HG02588 (cell line): ENCODE measurements at regions not wholly inside any gene's neighbourhood (a gene's known extent, or its start where the extent isn't known, plus 50 kb on each side); places are given as distances from the start of the nearest gene placed in this dataset.

Source experiments
- ATAC-seq: cut with Tn5 transposase; IDR thresholded peaks from one replicate; pipeline ENCODE4 v1.9.1; 2021; ENCODE audit warnings: mild to moderate bottlenecking, moderate library complexity; ENCODE audit not compliant: unreplicated experiment

- no peak for ATAC-seq
Measured at GRCh38 chr5:110027527-110028322, 338.0 kb downstream of the MAN2A1 start.

GRCh38 chr5:110031402-110032140 lies 341.8 kb downstream of the MAN2A1 start:
- no peak for ATAC-seq

GRCh38 chr5:110032376-110032775 lies 342.6 kb downstream of the MAN2A1 start:
- ATAC-seq = no peak

- no peak for ATAC-seq
Measured at GRCh38 chr5:110034056-110034600, 344.4 kb downstream of the MAN2A1 start.

GRCh38 chr5:110038297-110038997 lies 348.7 kb downstream of the MAN2A1 start:
- ATAC-seq = no peak

GRCh38 chr5:110040178-110040577 lies 350.5 kb downstream of the MAN2A1 start:
- ATAC-seq = no peak

GRCh38 chr5:110043025-110043424 lies 353.3 kb downstream of the MAN2A1 start:
- ATAC-seq = no peak

- ATAC-seq = no peak
Measured at GRCh38 chr5:110045158-110045557, 355.4 kb downstream of the MAN2A1 start.

- no peak for ATAC-seq
Measured at GRCh38 chr5:110048491-110048890, 358.8 kb downstream of the MAN2A1 start.

GRCh38 chr5:110049816-110050215 lies 360.1 kb downstream of the MAN2A1 start:
- no peak for ATAC-seq

GRCh38 chr5:110050640-110051345 lies 361.1 kb downstream of the MAN2A1 start:
- no peak for ATAC-seq

- ATAC-seq = no peak
Measured at GRCh38 chr5:110053205-110053604, 363.5 kb downstream of the MAN2A1 start.

- ATAC-seq = no peak
Measured at GRCh38 chr5:110053824-110054223, 364.1 kb downstream of the MAN2A1 start.

GRCh38 chr5:110054240-110054639 lies 364.5 kb downstream of the MAN2A1 start:
- peak; percentile 70 for ATAC-seq

GRCh38 chr5:110055302-110055701 lies 365.6 kb downstream of the MAN2A1 start:
- ATAC-seq = no peak

- ATAC-seq = no peak
Measured at GRCh38 chr5:110056580-110057114, 366.9 kb downstream of the MAN2A1 start.

GRCh38 chr5:110058175-110058574 lies 368.4 kb downstream of the MAN2A1 start:
- no peak for ATAC-seq

GRCh38 chr5:110062246-110062645 lies 372.5 kb downstream of the MAN2A1 start:
- ATAC-seq = no peak

GRCh38 chr5:110063640-110064602 lies 374.2 kb downstream of the MAN2A1 start:
- no peak for ATAC-seq
